AG08395 (cell line): ENCODE measurements at regions not wholly inside any gene's neighbourhood (a gene's known extent, or its start where the extent isn't known, plus 50 kb on each side); places are given as distances from the start of the nearest gene placed in this dataset.

Experiments used
- DNase-seq: peaks from one replicate; pipeline ENCODE4 v3.0.0; 2012; ENCODE audit warnings: mixed read lengths, low spot score

DNA sequence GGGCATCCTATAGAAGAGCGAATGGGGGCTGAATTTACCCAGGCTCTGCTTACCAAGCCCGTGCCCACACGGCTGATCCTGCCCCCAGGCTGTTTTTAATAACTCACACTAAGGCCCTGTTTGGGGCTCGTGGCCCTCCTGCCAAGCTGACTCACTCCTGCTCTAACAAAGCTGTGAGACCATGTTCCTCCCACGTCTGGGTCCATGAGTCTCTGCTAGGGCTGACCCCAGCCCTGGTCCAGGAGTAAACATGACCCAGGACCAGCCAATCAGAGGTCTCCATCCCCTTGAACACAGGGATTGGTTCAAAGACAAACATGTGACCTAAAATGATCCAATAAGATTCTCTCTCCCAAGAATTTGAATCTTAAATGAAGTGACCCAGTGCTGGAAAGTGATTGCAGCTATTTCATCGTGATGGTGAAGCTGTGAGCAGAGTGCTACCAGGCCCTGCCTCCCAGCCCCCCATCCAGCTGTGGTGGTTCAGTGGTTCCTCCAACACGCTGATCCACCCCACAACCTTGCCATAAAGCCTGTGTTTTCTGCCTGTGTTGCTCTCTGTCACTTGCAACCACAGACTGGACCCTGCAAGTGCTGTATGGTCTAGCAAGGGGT lies 57.2 kb downstream of the C16orf82 start:
- DNase-seq = no peak

DNA sequence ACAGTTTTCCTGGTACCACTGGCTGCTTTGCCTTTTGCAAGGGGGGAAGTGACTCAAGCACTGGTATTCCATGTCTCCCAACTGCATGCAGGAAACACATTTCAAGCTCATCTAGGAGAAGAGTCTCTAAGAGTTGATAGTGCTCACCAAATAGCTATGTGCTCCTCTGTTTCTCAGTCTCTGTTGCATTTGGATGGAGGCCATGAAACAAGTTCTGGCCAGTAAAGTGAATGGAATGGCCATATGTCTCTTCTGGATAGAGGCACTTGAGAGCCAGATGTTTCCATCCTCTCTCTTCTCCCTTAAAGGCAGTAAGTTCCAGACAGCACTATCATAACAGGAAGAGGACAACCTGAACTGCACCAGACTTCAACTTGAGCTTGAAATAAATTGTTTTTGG lies 60.6 kb downstream of the C16orf82 start:
- DNase-seq = peak; percentile 83

DNA sequence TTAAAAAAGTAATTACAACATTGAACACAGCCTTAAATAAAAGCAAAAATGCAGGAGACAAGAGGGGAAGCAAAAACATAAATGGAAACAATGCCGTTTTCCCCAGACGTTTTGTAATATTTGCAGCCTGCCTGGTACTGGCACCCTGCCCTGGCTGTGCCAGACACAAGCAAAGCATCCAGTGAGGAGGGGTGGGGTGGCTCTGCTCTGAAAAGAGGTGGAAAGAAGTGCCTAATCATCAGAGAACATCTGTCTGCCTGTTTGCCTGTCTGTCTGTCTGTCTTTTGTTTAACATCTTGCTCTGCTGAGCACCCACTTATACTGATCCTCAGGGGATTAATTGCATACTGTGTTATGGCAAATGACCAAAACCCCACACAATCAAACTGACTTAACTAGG lies 62.7 kb downstream of the C16orf82 start:
- DNase-seq = no peak

DNA sequence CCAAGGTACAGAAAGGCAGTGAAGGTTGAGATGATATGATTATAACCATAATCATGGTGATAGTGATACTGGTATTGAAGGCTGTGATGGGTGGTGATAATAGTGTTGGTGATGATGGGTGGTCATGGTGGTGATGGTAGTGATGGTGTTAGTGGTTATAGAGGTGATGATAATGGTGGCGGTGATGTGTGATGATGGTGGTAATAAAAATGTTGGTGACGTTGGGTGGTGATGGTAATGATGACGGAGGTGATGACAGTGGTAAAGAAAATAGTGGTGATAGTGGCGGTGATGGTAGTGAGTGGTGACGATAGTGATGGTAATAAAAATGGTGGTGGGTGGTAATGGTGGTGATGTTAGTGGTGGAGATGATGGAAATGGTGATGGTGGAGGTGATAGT lies 65.1 kb upstream of the KDM8 start:
- no peak for DNase-seq

DNA sequence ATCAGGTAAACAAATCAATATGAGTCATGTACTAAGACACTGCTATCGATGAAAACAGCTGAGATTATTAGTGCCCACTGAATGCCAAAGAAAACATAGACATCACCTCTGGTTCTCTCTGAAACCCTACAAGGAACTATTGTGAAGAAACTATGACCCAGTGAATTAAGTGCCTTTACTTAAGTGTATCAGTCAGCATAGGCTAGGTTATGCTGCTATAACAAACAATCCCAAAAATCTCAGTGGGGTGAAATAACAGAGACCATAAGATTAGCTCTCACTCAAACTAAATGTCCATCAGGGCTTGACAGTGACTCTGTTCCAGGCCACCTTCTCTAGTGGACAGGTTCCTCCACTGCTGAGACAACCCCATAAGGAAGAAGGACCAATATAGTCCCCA lies 57.7 kb upstream of the KDM8 start:
- DNase-seq = no peak

DNA sequence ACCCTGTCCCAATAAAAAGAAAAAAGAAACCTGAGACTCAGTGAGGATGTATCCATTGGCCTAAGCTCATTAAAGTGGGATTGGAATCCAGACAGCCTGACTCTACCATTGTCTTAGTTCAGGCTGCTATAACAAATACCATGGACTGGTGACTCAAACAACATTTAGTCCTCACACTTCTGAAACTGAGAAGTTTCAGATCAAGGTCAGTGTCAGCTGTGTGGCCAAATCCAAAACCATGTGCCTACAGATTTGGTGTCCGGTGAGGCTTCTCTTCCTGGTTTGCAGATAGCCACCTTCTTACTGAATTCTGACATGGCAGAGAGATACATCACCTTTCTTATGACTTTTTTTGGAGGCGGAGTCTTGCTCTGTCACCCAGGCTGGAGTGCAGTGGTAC lies 53.3 kb upstream of the KDM8 start:
- DNase-seq = no peak

DNA sequence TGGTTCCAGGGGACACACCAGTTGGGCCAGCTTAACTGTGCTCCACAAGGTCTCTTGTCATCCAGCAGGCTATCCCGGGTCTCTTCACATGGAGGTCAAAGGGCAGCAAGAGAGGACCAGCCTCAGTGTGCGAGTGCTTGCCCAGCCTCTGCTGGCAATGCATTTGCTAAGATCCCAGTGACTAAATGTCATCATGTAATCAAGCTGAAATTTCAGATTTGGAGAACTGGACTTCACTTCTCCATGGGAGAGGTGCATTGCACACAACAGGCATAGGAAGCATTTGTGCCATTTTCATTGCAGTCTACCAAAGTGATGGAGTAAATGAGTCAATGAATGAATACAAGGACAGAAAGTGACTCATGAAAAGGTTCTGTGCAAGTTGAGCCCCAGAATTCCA lies 51.2 kb upstream of the KDM8 start:
- peak; percentile 22 for DNase-seq

DNA sequence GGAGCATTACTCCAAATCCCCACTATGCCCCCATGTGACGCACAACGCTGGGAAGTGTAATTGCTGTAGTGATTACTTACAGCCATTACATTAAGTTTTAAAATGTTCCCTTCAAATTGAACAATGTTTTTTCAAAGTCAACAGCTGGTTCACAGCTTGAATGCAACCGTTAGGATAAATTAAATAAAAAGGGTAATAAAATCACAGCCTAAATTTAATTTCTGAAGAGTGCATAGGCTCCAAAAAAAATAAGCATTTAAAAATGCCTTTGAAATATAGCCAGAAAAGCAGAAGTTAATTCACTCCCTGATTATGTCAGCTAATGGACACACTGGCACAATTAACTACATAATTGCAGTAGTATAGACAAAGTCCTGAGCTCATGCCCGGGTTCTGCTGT lies 50.5 kb upstream of the KDM8 start:
- DNase-seq = no peak
